Trophoblast cell (in vitro differentiated cells and primary cell): ENCODE measurements at regions not wholly inside any gene's neighbourhood (a gene's known extent, or its start where the extent isn't known, plus 50 kb on each side); places are given as distances from the start of the nearest gene placed in this dataset.
"Not testable (repeated sequence)": the region's sequence is repeated elsewhere in the genome, so short reads cannot be mapped to it uniquely, and the experiment has no call there.

Experiments used
- DNase-seq, 2 donors: peaks; one replicate each; pipeline ENCODE4 v3.0.0-alpha.2; 2016
- H2AFZ ChIP-seq: 2 replicates; pipeline ENCODE4 v1.6.1; 2013; ENCODE audit warnings: low read length, moderate library complexity, mild to moderate bottlenecking; ENCODE audit not compliant: insufficient read depth, poor library complexity
- H2AK5ac ChIP-seq: 2 replicates; pipeline ENCODE4 v1.6.1; 2013; ENCODE audit warnings: mild to moderate bottlenecking, low read length
- H2BK120ac ChIP-seq: 2 replicates; pipeline ENCODE4 v1.6.1; 2013; ENCODE audit warnings: low read length, mild to moderate bottlenecking, moderate library complexity; ENCODE audit not compliant: insufficient read depth, poor library complexity
- H2BK12ac ChIP-seq: 2 replicates; pipeline ENCODE4 v1.6.1; 2013; ENCODE audit warnings: mild to moderate bottlenecking, low read length, moderate library complexity
- H2BK5ac ChIP-seq: 2 replicates; pipeline ENCODE4 v1.6.1; 2013; ENCODE audit warnings: low read length, low read depth, moderate library complexity, mild to moderate bottlenecking; ENCODE audit not compliant: poor library complexity
- H3K14ac ChIP-seq: 2 replicates; pipeline ENCODE4 v1.6.1; 2013; ENCODE audit warnings: mild to moderate bottlenecking, low read length
- H3K18ac ChIP-seq: 2 replicates; pipeline ENCODE4 v1.6.1; 2013; ENCODE audit warnings: mild to moderate bottlenecking, low read length
- H3K23ac ChIP-seq: 2 replicates; pipeline ENCODE4 v1.6.1; 2013; ENCODE audit warnings: low read length
- H3K27ac ChIP-seq: 2 replicates; pipeline ENCODE4 v1.5.1; 2013; ENCODE audit warnings: low read depth, mild to moderate bottlenecking, inconsistent platforms, low read length, moderate library complexity
- H3K27me3 ChIP-seq: 2 replicates; pipeline ENCODE4 v1.6.1; 2013; ENCODE audit warnings: inconsistent platforms, mild to moderate bottlenecking, low read length, moderate library complexity; ENCODE audit not compliant: insufficient read depth
- H3K36me3 ChIP-seq, 2 experiments: 1 replicate in 1 of 2; 2 replicates in 1 of 2; pipeline ENCODE4 v1.6.1; 2013; ENCODE audit warnings: low read length in 2 of 2, mild to moderate bottlenecking in 2 of 2, moderate library complexity in 1 of 2; ENCODE audit not compliant: insufficient read depth in 2 of 2, control insufficient read depth in 1 of 2
- H3K4ac ChIP-seq: 2 replicates; pipeline ENCODE4 v1.6.1; 2013; ENCODE audit warnings: low read depth, mild to moderate bottlenecking, low read length, moderate library complexity
- H3K4me1 ChIP-seq, 2 experiments: 1 replicate in 1 of 2; 2 replicates in 1 of 2; pipeline ENCODE4 v1.6.1; 2013; ENCODE audit warnings: low read length in 2 of 2, mild to moderate bottlenecking in 2 of 2, moderate library complexity in 1 of 2; ENCODE audit not compliant: insufficient read depth in 2 of 2, control insufficient read depth in 1 of 2
- H3K4me2 ChIP-seq: 2 replicates; pipeline ENCODE4 v1.6.1; 2013; ENCODE audit warnings: inconsistent platforms, mild to moderate bottlenecking, low read length, moderate library complexity
- H3K4me3 ChIP-seq: 2 replicates; pipeline ENCODE4 v1.5.1; 2013; ENCODE audit warnings: mild to moderate bottlenecking, low read depth, low read length, inconsistent platforms
- H3K79me1 ChIP-seq: one replicate; pipeline ENCODE4 v1.6.1; 2013; ENCODE audit warnings: low read length
- H3K79me2 ChIP-seq: 2 replicates; pipeline ENCODE4 v1.6.1; 2013; ENCODE audit warnings: low read length, mild to moderate bottlenecking; ENCODE audit not compliant: control insufficient read depth, insufficient read depth, poor library complexity
- H3K9ac ChIP-seq: 2 replicates; pipeline ENCODE4 v1.6.1; 2013; ENCODE audit warnings: mild to moderate bottlenecking, low read length
- H3K9me3 ChIP-seq: 2 replicates; pipeline ENCODE4 v1.6.1; 2013; ENCODE audit warnings: low read depth, mild to moderate bottlenecking, control low read depth, inconsistent platforms, low read length; ENCODE audit not compliant: insufficient read depth
- H4K12ac ChIP-seq: 2 replicates; pipeline ENCODE4 v1.6.1; 2013; ENCODE audit warnings: low read depth, mild to moderate bottlenecking, low read length, moderate library complexity
- H4K8ac ChIP-seq: 2 replicates; pipeline ENCODE4 v1.6.1; 2013; ENCODE audit warnings: low read depth, mild to moderate bottlenecking, low read length, moderate library complexity
- H4K91ac ChIP-seq: one replicate; pipeline ENCODE4 v1.6.1; 2013; ENCODE audit warnings: low read depth, mild to moderate bottlenecking, low read length, moderate library complexity
- WGBS: extraction: QIAGEN DNeasy Blood & Tissue Kit; methylation state at CpG from one replicate; pipeline ENCODE4 v1.1.7; 2013; ENCODE audit warnings: missing lambda C conversion rate; ENCODE audit not compliant: insufficient read length, insufficient coverage; ENCODE audit errors: extremely low coverage; 5-methylcytosine and 5-hydroxymethylcytosine counted together

DNA sequence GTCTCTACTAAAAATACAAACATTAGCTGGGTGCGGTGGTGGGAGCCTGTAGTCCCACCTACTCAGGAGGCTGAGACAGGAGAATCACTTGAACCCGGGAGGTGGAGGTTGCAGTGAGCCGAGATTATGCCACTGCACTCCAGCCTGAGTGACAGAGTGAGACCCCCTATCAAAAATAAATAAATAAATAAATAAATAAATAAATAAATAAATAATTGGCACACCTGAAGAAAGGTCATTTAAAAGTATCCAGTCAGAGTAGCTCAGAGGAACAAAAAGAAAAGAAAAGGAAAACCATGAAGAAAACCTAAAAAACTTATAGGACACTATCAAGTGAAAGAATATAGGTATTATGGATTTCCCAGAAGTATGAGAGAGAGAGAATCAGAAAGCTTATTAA, 330.1 kb upstream of the AR start:
- H2BK12ac ChIP-seq, H3K14ac ChIP-seq, H3K79me1 ChIP-seq, H3K4me1 ChIP-seq, H2BK5ac ChIP-seq, H4K91ac ChIP-seq, H3K9ac ChIP-seq, H3K79me2 ChIP-seq, H4K12ac ChIP-seq, H2AFZ ChIP-seq, H4K8ac ChIP-seq, H3K27me3 ChIP-seq, H3K18ac ChIP-seq, DNase-seq, H3K4me2 ChIP-seq, H2AK5ac ChIP-seq, H3K4ac ChIP-seq, H2BK120ac ChIP-seq, H3K27ac ChIP-seq, H3K23ac ChIP-seq, H3K36me3 ChIP-seq, H3K4me3 ChIP-seq, H3K9me3 ChIP-seq: not testable (repeated sequence)
- no CpG with 5 or more reads among the region's 3 CpGs for WGBS

DNA sequence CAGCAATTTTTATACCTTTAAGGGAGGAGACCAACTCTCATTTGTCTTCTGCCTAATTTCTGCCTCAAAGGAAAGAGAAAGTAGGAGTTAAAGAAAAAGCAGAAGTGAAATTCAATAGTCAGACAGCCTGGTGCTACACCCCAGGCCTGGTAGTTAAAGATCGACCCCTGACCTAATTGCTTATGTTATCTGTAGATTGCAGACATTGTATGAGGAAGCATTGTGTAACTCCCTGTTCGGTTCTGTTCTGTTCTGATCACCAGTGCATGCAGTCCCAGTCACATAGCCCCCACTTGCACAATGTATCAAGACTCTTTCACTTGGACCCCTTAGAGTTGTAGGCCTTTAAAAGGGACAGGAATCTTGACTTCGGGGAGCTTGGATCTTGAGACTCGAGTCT, 335.9 kb upstream of the AR start:
- Histone ChIP-seq H4K12ac (no peak overlapping the region), H4K8ac (no peak overlapping the region), H2AFZ (no peak overlapping the region), H3K27me3 (no peaks in the 10 kb centered on the region), H2BK120ac (no peak overlapping the region), H3K4ac (no peak overlapping the region), H3K36me3 (no peaks in the 10 kb centered on the region), H3K79me1 (no peaks in the 10 kb centered on the region), H4K91ac (no peak overlapping the region), H3K23ac (no peak overlapping the region), H3K4me3 (no peak overlapping the region), H3K79me2 (no peaks in the 10 kb centered on the region), H2AK5ac (no peak overlapping the region), H3K4me1 (no peaks in the 10 kb centered on the region), H2BK12ac (no peak overlapping the region), H3K4me2 (no peak overlapping the region), H2BK5ac (no peak overlapping the region), H3K9me3 (no peaks in the 10 kb centered on the region), H3K14ac (no peak overlapping the region), H3K27ac (no peak overlapping the region), H3K9ac (no peak overlapping the region), H3K18ac (no peak overlapping the region)
- WGBS, result no CpG with 5 or more reads among the region's 4 CpGs
- DNase-seq, result no peak

GRCh38 chrX:67159437-67159836, 384.4 kb upstream of the AR start:
- no peak overlapping the region for H2AK5ac ChIP-seq
- DNase-seq, result no peak
- H2AFZ ChIP-seq, result no peak overlapping the region
- no peak overlapping the region for H3K4me2 ChIP-seq
- H2BK5ac ChIP-seq, result no peak overlapping the region
- H3K4ac ChIP-seq, result no peak overlapping the region
- no peak overlapping the region for H3K4me3 ChIP-seq
- H2BK12ac ChIP-seq, result no peak overlapping the region
- no peak overlapping the region for H4K91ac ChIP-seq
- no peaks in the 10 kb centered on the region for H3K9me3 ChIP-seq
- H3K9ac ChIP-seq, result no peak overlapping the region
- no peak overlapping the region for H3K14ac ChIP-seq
- no peaks in the 10 kb centered on the region for H3K79me1 ChIP-seq
- no peaks in the 10 kb centered on the region for H3K4me1 ChIP-seq
- no peak overlapping the region for H3K27ac ChIP-seq
- H4K12ac ChIP-seq, result no peak overlapping the region
- H3K18ac ChIP-seq, result no peak overlapping the region
- H3K23ac ChIP-seq, result no peak overlapping the region
- WGBS, result no CpG with 5 or more reads among the region's 2 CpGs
- no peaks in the 10 kb centered on the region for H3K36me3 ChIP-seq
- no peaks in the 10 kb centered on the region for H3K79me2 ChIP-seq
- no peak overlapping the region for H2BK120ac ChIP-seq
- H3K27me3 ChIP-seq, result no peaks in the 10 kb centered on the region
- H4K8ac ChIP-seq, result no peak overlapping the region

GRCh38 chrX:67114635-67115034, 429.2 kb upstream of the AR start:
- no peak overlapping the region for H4K91ac ChIP-seq
- H3K27me3 ChIP-seq, result no peaks in the 10 kb centered on the region
- H2AFZ ChIP-seq, result no peak overlapping the region
- no peaks in the 10 kb centered on the region for H3K79me2 ChIP-seq
- no peak overlapping the region for H3K4me2 ChIP-seq
- H3K36me3 ChIP-seq, result no peaks in the 10 kb centered on the region
- no peak overlapping the region for H4K8ac ChIP-seq
- H3K4ac ChIP-seq, result no peak overlapping the region
- H3K9ac ChIP-seq, result no peak overlapping the region
- H3K27ac ChIP-seq, result no peak overlapping the region
- H2BK5ac ChIP-seq, result no peak overlapping the region
- no CpG with 5 or more reads among the region's 9 CpGs for WGBS
- H3K14ac ChIP-seq, result no peak overlapping the region
- H3K18ac ChIP-seq, result no peak overlapping the region
- no peak overlapping the region for H2BK12ac ChIP-seq
- no peaks in the 10 kb centered on the region for H3K4me1 ChIP-seq
- H3K4me3 ChIP-seq, result no peak overlapping the region
- no peak overlapping the region for H3K23ac ChIP-seq
- no peak overlapping the region for H4K12ac ChIP-seq
- no peaks in the 10 kb centered on the region for H3K9me3 ChIP-seq
- DNase-seq, result no peak
- no peaks in the 10 kb centered on the region for H3K79me1 ChIP-seq
- no peak overlapping the region for H2AK5ac ChIP-seq
- H2BK120ac ChIP-seq, result no peak overlapping the region

GRCh38 chrX:67105758-67106116, 438.1 kb upstream of the AR start:
- H3K14ac ChIP-seq, result no peak overlapping the region
- no peaks in the 10 kb centered on the region for H3K79me2 ChIP-seq
- no peaks in the 10 kb centered on the region for H3K4me1 ChIP-seq
- no peak overlapping the region for H3K23ac ChIP-seq
- no peak overlapping the region for H3K4me2 ChIP-seq
- H3K36me3 ChIP-seq, result no peaks in the 10 kb centered on the region
- no CpG with 5 or more reads among the region's 2 CpGs for WGBS
- no peak for DNase-seq
- H2BK120ac ChIP-seq, result no peak overlapping the region
- no peak overlapping the region for H3K27ac ChIP-seq
- no peak overlapping the region for H3K9ac ChIP-seq
- H3K9me3 ChIP-seq, result no peaks in the 10 kb centered on the region
- no peak overlapping the region for H2AFZ ChIP-seq
- H2BK12ac ChIP-seq, result no peak overlapping the region
- no peaks in the 10 kb centered on the region for H3K79me1 ChIP-seq
- H3K27me3 ChIP-seq, result no peaks in the 10 kb centered on the region
- H2BK5ac ChIP-seq, result no peak overlapping the region
- no peak overlapping the region for H3K4ac ChIP-seq
- H3K4me3 ChIP-seq, result no peak overlapping the region
- no peak overlapping the region for H3K18ac ChIP-seq
- no peak overlapping the region for H4K91ac ChIP-seq
- no peak overlapping the region for H4K8ac ChIP-seq
- no peak overlapping the region for H2AK5ac ChIP-seq
- H4K12ac ChIP-seq, result no peak overlapping the region
